H1 (cell line): ENCODE measurements at regions not wholly inside any gene's neighbourhood (a gene's known extent, or its start where the extent isn't known, plus 50 kb on each side); places are given as distances from the start of the nearest gene placed in this dataset.

Experiments used
- CTCF ChIA-PET: fragments of 300-600 bp; sonication (Branson Sonifier 250); formaldehyde crosslinking; loops from one replicate; lab custom pipeline; 2021; ENCODE audit not compliant: partially characterized antibody; lab: Charles Lee
- POLR2A ChIA-PET: fragments of 300-600 bp; sonication (Branson Sonifier 250); formaldehyde crosslinking; loops from one replicate; lab custom pipeline; 2021; ENCODE audit warnings: inconsistent platforms; ENCODE audit not compliant: partially characterized antibody; lab: Charles Lee
- DNase-seq, 2 experiments: peaks; one replicate each; pipeline versions ENCODE4 v3.0.0 to v3.0.0-alpha.2; 2010 to 2022; ENCODE audit warnings: low spot score in 2 of 2, low read depth in 1 of 2, mixed read lengths in 1 of 2
- FAIRE-seq: peaks from 2 replicates; lab custom pipeline; 2011; peaks lifted over from hg19 to GRCh38; lab: Jason Lieb, UNC
- H2AFZ ChIP-seq: 2 replicates; pipeline ENCODE4 v1.8.1; 2012; ENCODE audit warnings: low read length, inconsistent platforms
- H2AK5ac ChIP-seq: 2 replicates; pipeline ENCODE4 v1.6.1; 2013; ENCODE audit warnings: low read depth, low read length
- H2BK120ac ChIP-seq: replicated peaks from 2 replicates; pipeline ENCODE3; 2013; ENCODE audit warnings: low read depth, low read length, inconsistent platforms
- H2BK12ac ChIP-seq: 2 replicates; pipeline ENCODE4 v1.6.1; 2013; ENCODE audit warnings: low read depth, low read length
- H2BK15ac ChIP-seq: 2 replicates; pipeline ENCODE4 v1.6.1; 2013; ENCODE audit warnings: low read length
- H2BK20ac ChIP-seq: 2 replicates; pipeline ENCODE4 v1.6.1; 2013; ENCODE audit warnings: low read length
- H2BK5ac ChIP-seq: 2 replicates; pipeline ENCODE4 v1.6.1; 2013; ENCODE audit warnings: low read depth, low read length
- H3K14ac ChIP-seq: 2 replicates; pipeline ENCODE4 v1.6.1; 2013; ENCODE audit warnings: inconsistent platforms; ENCODE audit not compliant: insufficient read length
- H3K18ac ChIP-seq: 2 replicates; pipeline ENCODE4 v1.6.1; 2013; ENCODE audit warnings: low read length; ENCODE audit errors: extremely low read depth
- H3K23ac ChIP-seq: 2 replicates; pipeline ENCODE4 v1.6.1; 2013; ENCODE audit warnings: inconsistent platforms; ENCODE audit not compliant: insufficient read length
- H3K23me2 ChIP-seq: 2 replicates; pipeline ENCODE4 v1.6.1; 2013; ENCODE audit warnings: low read depth, low read length
- H3K27ac ChIP-seq: 2 replicates; pipeline ENCODE4 v1.6.1; 2011; ENCODE audit warnings: low read depth, low read length, inconsistent platforms
- H3K27me3 ChIP-seq, 4 experiments: replicated peaks in 1 of 4; 1 replicate in 1 of 4; 2 replicates in 3 of 4; pipeline versions ENCODE4 v1.6.1 to v1.8.1; 2011 to 2013; ENCODE audit warnings: low read length in 3 of 4, mild to moderate bottlenecking in 3 of 4, inconsistent platforms in 2 of 4, mixed read lengths in 2 of 4, moderate library complexity in 1 of 4; ENCODE audit not compliant: control insufficient read depth in 3 of 4, insufficient read depth in 3 of 4; ENCODE audit errors: extremely low read depth in 1 of 4
- H3K36me3 ChIP-seq, 4 experiments: 2 replicates each; pipeline versions ENCODE4 v1.6.1 to v1.8.1; 2011 to 2013; ENCODE audit warnings: mild to moderate bottlenecking in 4 of 4, low read length in 3 of 4, moderate library complexity in 2 of 4, control low read depth in 1 of 4, inconsistent platforms in 1 of 4; ENCODE audit not compliant: insufficient read depth in 4 of 4, control insufficient read depth in 2 of 4
- H3K4ac ChIP-seq: replicated peaks from 2 replicates; pipeline ENCODE3; 2013; ENCODE audit warnings: low read length, low read depth, mixed read lengths, inconsistent platforms; ENCODE audit not compliant: insufficient read length
- H3K4me1 ChIP-seq, 4 experiments: replicated peaks in 1 of 4; 1 replicate in 1 of 4; 2 replicates in 3 of 4; pipeline versions ENCODE4 v1.6.1 to v1.8.1; 2011 to 2013; ENCODE audit warnings: low read length in 3 of 4, inconsistent platforms in 2 of 4, mixed read lengths in 1 of 4; ENCODE audit not compliant: insufficient read depth in 4 of 4, control insufficient read depth in 3 of 4
- H3K4me2 ChIP-seq, 2 experiments: 2 replicates each; pipeline versions ENCODE4 v1.6.1 to v1.8.1; 2011 to 2013; ENCODE audit warnings: low read depth in 2 of 2, low read length in 2 of 2, control low read depth in 1 of 2, inconsistent platforms in 1 of 2, mild to moderate bottlenecking in 1 of 2; ENCODE audit not compliant: insufficient read depth in 1 of 2
- H3K4me3 ChIP-seq, 4 experiments: fragments of 200-600, 300-600 bp in 1 of 4; sonication (generic), shearing (Covaris generic), sonication (Bioruptor Twin) in 1 of 4; 2 replicates each; pipeline versions ENCODE4 v1.5.1 to v1.8.1; 2011 to 2016; ENCODE audit warnings: low read length in 4 of 4, low read depth in 3 of 4, control low read depth in 2 of 4, inconsistent platforms in 2 of 4, mild to moderate bottlenecking in 2 of 4, mixed read lengths in 1 of 4, moderate library complexity in 1 of 4; ENCODE audit not compliant: insufficient read depth in 2 of 4; ENCODE audit errors: extremely low read depth in 1 of 4
- H3K56ac ChIP-seq: replicated peaks from 2 replicates; pipeline ENCODE3; 2013; ENCODE audit warnings: low read depth, mild to moderate bottlenecking, mixed read lengths, low read length, inconsistent platforms; ENCODE audit not compliant: insufficient read length
- H3K79me1 ChIP-seq: 2 replicates; pipeline ENCODE4 v1.6.1; 2013; ENCODE audit warnings: low read depth, low read length, control low read depth
- H3K79me2 ChIP-seq, 2 experiments: 2 replicates each; pipeline versions ENCODE4 v1.6.1 to v1.8.1; 2012 to 2013; ENCODE audit warnings: low read length in 2 of 2, mild to moderate bottlenecking in 2 of 2, inconsistent platforms in 1 of 2; ENCODE audit not compliant: insufficient read depth in 2 of 2, control insufficient read depth in 1 of 2
- H3K9ac ChIP-seq, 4 experiments: replicated peaks in 1 of 4; 1 replicate in 1 of 4; 2 replicates in 3 of 4; pipeline versions ENCODE4 v1.6.1 to v1.8.1; 2011 to 2013; ENCODE audit warnings: low read depth in 3 of 4, low read length in 3 of 4, control low read depth in 2 of 4, mild to moderate bottlenecking in 2 of 4, moderate library complexity in 2 of 4, inconsistent platforms in 1 of 4; ENCODE audit errors: extremely low read depth in 1 of 4
- H3K9me3 ChIP-seq, 2 experiments: 2 replicates each; pipeline versions ENCODE4 v1.6.1 to v1.8.1; 2012 to 2013; ENCODE audit warnings: mild to moderate bottlenecking in 2 of 2, moderate library complexity in 2 of 2, control low read depth in 1 of 2, inconsistent platforms in 1 of 2, low read depth in 1 of 2, low read length in 1 of 2, mixed read lengths in 1 of 2; ENCODE audit not compliant: insufficient read depth in 2 of 2
- H4K20me1 ChIP-seq, 2 experiments: replicated peaks in 1 of 2; 2 replicates each; pipeline versions ENCODE3 to v1.8.1; 2011 to 2013; ENCODE audit warnings: inconsistent platforms in 2 of 2, low read length in 2 of 2, mild to moderate bottlenecking in 1 of 2; ENCODE audit not compliant: insufficient read depth in 2 of 2, control insufficient read depth in 1 of 2
- H4K5ac ChIP-seq: 2 replicates; pipeline ENCODE4 v1.6.1; 2013; ENCODE audit warnings: low read length, low read depth, mixed read lengths, inconsistent platforms; ENCODE audit not compliant: insufficient read length
- H4K8ac ChIP-seq: 2 replicates; pipeline ENCODE4 v1.8.0; 2013; ENCODE audit warnings: mild to moderate bottlenecking, moderate library complexity, low read length, inconsistent platforms; ENCODE audit not compliant: insufficient read depth; ENCODE audit errors: extremely low read depth
- H4K91ac ChIP-seq: replicated peaks from 2 replicates; pipeline ENCODE3; 2013; ENCODE audit warnings: low read length, mixed read lengths, inconsistent platforms; ENCODE audit not compliant: insufficient read length
- CHD1 ChIP-seq: IDR thresholded peaks from 2 replicates; pipeline ENCODE4 v1.6.1; 2012; ENCODE audit warnings: low read depth, low read length, improper control_type of control experiment
- EZH2 ChIP-seq: fragments of 200-600 bp; sonication (generic); IDR thresholded peaks from 2 replicates; pipeline ENCODE4 v1.7.1; 2012; ENCODE audit warnings: low read depth, mild to moderate bottlenecking, moderate library complexity, low read length, inconsistent platforms; ENCODE audit not compliant: severe bottlenecking
- JUND ChIP-seq: IDR thresholded peaks from 2 replicates; pipeline ENCODE4 v1.6.1; 2011; ENCODE audit warnings: mild to moderate bottlenecking, improper control_type of control experiment, low read length
- MAX ChIP-seq: IDR thresholded peaks from 2 replicates; pipeline ENCODE4 v1.6.1; 2012; ENCODE audit warnings: inconsistent platforms
- SAP30 ChIP-seq: fragments of 300-600 bp; sonication (generic); IDR thresholded peaks from 2 replicates; pipeline ENCODE4 v1.7.1; 2012; ENCODE audit warnings: low read length, moderate library complexity, mild to moderate bottlenecking, inconsistent platforms; ENCODE audit not compliant: insufficient read depth, insufficient replicate concordance
- SIX5 ChIP-seq: IDR thresholded peaks from 2 replicates; pipeline ENCODE4 v1.6.1; 2011; ENCODE audit warnings: mild to moderate bottlenecking, low read depth, low read length
- TAF7 ChIP-seq: optimal IDR thresholded peaks from 2 replicates; pipeline ENCODE3; 2011; ENCODE audit warnings: low read depth, mild to moderate bottlenecking, inconsistent platforms, low read length, moderate library complexity, borderline replicate concordance
- WGBS, 2 experiments: shearing (Covaris generic) in 1 of 2; methylation state at CpG; one replicate each; pipeline versions ENCODE4 v1.1.6 to v1.1.7; 2013 to 2015; ENCODE audit warnings: low lambda C conversion rate in 2 of 2, mixed read lengths in 2 of 2, inconsistent platforms in 1 of 2, low coverage in 1 of 2, missing lambda C conversion rate in 1 of 2; ENCODE audit not compliant: insufficient replicate concordance in 2 of 2, insufficient coverage in 1 of 2, insufficient read length in 1 of 2; ENCODE audit errors: extremely low coverage in 1 of 2, missing lambda C conversion rate in 1 of 2; 5-methylcytosine and 5-hydroxymethylcytosine counted together

GRCh38 chr3:59559721-59560435 is 510.1 kb upstream of the CFAP20DC start:
- Histone ChIP-seq H3K36me3 (no peaks in the 10 kb centered on the region), H3K18ac (no peak overlapping the region), H2AK5ac (no peak overlapping the region), H2BK20ac (no peak overlapping the region), H3K4me1 (no peaks in the 10 kb centered on the region), H2AFZ (peak overlapping the region; percentile 40; the same call in 1 of the 2 replicates), H3K14ac (no peak overlapping the region), H4K91ac (no peak overlapping the region), H4K5ac (no peak overlapping the region), H3K9me3 (no peaks in the 10 kb centered on the region), H2BK15ac (no peak overlapping the region), H3K9ac (no peak overlapping the region), H3K4me2 (no peak overlapping the region), H3K56ac (no peak overlapping the region), H3K79me1 (no peaks in the 10 kb centered on the region), H3K4me3 (no peak overlapping the region), H4K20me1 (no peaks in the 10 kb centered on the region), H2BK120ac (no peak overlapping the region), H3K23me2 (no peaks in the 10 kb centered on the region), H3K4ac (no peak overlapping the region), H2BK12ac (no peak overlapping the region), H3K79me2 (no peaks in the 10 kb centered on the region), H3K27me3 (no peaks in the 10 kb centered on the region), H4K8ac (no peak overlapping the region), H2BK5ac (no peak overlapping the region), H3K27ac (no peak overlapping the region), H3K23ac (no peak overlapping the region)
- TF ChIP-seq CHD1 (no peak), EZH2 (no peak), SAP30 (no peak), MAX (no peak), TAF7 (no peak), JUND (no peak), SIX5 (no peak)
- FAIRE-seq: no peak
- DNase-seq: no peak
- ChIA-PET POLR2A (no interaction called here), CTCF (interaction anchor here (0.6 kb wide), 1 partner anchor 298 kb away, joined by 4 read pairs; no protein-coding TSS in a partner anchor)
- 96% methylated on average over 4 of the region's 4 CpGs; no CpG with 5 or more reads in 1 of the 2 experiments for WGBS, 2 experiments
